HepG2 (cell line): ENCODE measurements at regions not wholly inside any gene's neighbourhood (a gene's known extent, or its start where the extent isn't known, plus 50 kb on each side); places are given as distances from the start of the nearest gene placed in this dataset.

Source experiments
- ATAC-seq: fragments of 200-7000 bp; cut with Tn5 transposase; 3 replicates; pipeline ENCODE4 v1.9.1; 2020; ENCODE audit warnings: mild to moderate bottlenecking, moderate library complexity
- BruUV-seq: library from RNA; stranded (reverse); fragments of 400-500 nt; replicated peaks from 2 replicates; lab custom pipeline; 2021; lab: Mats Ljungman, UMichigan
- CTCF ChIA-PET: fragments of 300-600 bp; formaldehyde crosslinking; extraction: SDS; loops from one replicate; lab custom pipeline; 2021; ENCODE audit warnings: low total read pairs, inconsistent platforms, low intra/inter-chr PET ratio; lab: Yijun Ruan, JAX
- POLR2A ChIA-PET: fragments of 350-600 bp; sonication (Branson Sonifier 250); formaldehyde crosslinking; loops from one replicate; lab custom pipeline; 2020; ENCODE audit warnings: antibody characterized with exemption, inconsistent platforms; lab: Yijun Ruan, JAX
- DNase-seq: peaks from one replicate; pipeline ENCODE4 v3.0.0-alpha.2; 2015; ENCODE audit warnings: low spot score
- FAIRE-seq: peaks from 3 replicates; lab custom pipeline; 2011; peaks lifted over from hg19 to GRCh38; lab: Jason Lieb, UNC
- H2AFZ ChIP-seq: one replicate; pipeline ENCODE4 v1.6.1; 2011; ENCODE audit warnings: low read length, inconsistent platforms
- H3K27ac ChIP-seq: fragments of 300-600 bp; 3 replicates; pipeline ENCODE4 v1.8.0; 2011; ENCODE audit warnings: mixed run types, mild to moderate bottlenecking, mixed read lengths, low read length, inconsistent platforms; ENCODE audit not compliant: insufficient read depth; ENCODE audit errors: extremely low read length
- H3K27me3 ChIP-seq, 2 experiments: fragments of 200-600 bp in 1 of 2; 2 replicates in 1 of 2; 3 replicates in 1 of 2; pipeline versions ENCODE4 v1.6.0 to v1.8.0; 2011; ENCODE audit warnings: low read length in 2 of 2, mild to moderate bottlenecking in 2 of 2, moderate library complexity in 2 of 2, inconsistent platforms in 1 of 2; ENCODE audit not compliant: insufficient read depth in 2 of 2, control insufficient read depth in 1 of 2
- H3K36me3 ChIP-seq, 2 experiments: fragments of 200-600 bp in 1 of 2; replicated peaks in 1 of 2; 2 replicates in 1 of 2; 3 replicates in 1 of 2; pipeline versions ENCODE4 v1.5.1 to v1.8.0; 2011; ENCODE audit warnings: low read length in 2 of 2, inconsistent platforms in 1 of 2; ENCODE audit not compliant: insufficient read depth in 2 of 2, control insufficient read depth in 1 of 2
- H3K4me1 ChIP-seq: 2 replicates; pipeline ENCODE4 v1.5.1; 2012; ENCODE audit warnings: low read length, inconsistent platforms; ENCODE audit not compliant: insufficient read depth
- H3K4me2 ChIP-seq: 2 replicates; pipeline ENCODE4 v1.6.0; 2011; ENCODE audit warnings: low read depth, low read length, inconsistent platforms
- H3K4me3 ChIP-seq, 3 experiments: fragments of 200-600 bp in 1 of 3; sonication (generic), shearing (Covaris generic) in 1 of 3; replicated peaks in 1 of 3; 2 replicates each; pipeline ENCODE4 v1.5.1; 2011 to 2016; ENCODE audit warnings: low read length in 3 of 3, inconsistent platforms in 2 of 3, low read depth in 2 of 3, mild to moderate bottlenecking in 2 of 3, control low read depth in 1 of 3, mixed read lengths in 1 of 3; ENCODE audit not compliant: insufficient read depth in 1 of 3
- H3K79me2 ChIP-seq: one replicate; pipeline ENCODE4 v1.6.1; 2011; ENCODE audit warnings: low read length, inconsistent platforms; ENCODE audit not compliant: insufficient read depth
- H3K9ac ChIP-seq: 2 replicates; pipeline ENCODE4 v1.6.0; 2011; ENCODE audit warnings: mild to moderate bottlenecking, low read depth, low read length, inconsistent platforms; ENCODE audit not compliant: insufficient read depth
- H3K9me3 ChIP-seq: 2 replicates; pipeline ENCODE4 v1.5.1; 2012; ENCODE audit warnings: mild to moderate bottlenecking, low read length
- H4K20me1 ChIP-seq: 2 replicates; pipeline ENCODE4 v1.6.0; 2011; ENCODE audit warnings: inconsistent platforms, mild to moderate bottlenecking, low read length, moderate library complexity; ENCODE audit not compliant: insufficient read depth
- ARNTL ChIP-seq: sonication (generic); formaldehyde crosslinking; IDR thresholded peaks from 2 replicates; pipeline ENCODE4 v1.4.0; 2020; ENCODE audit warnings: mild to moderate bottlenecking, missing genetic modification reagents
- ATF7 ChIP-seq, 2 experiments: fragments of 450-650 bp in 1 of 2; sonication (generic) in 1 of 2; formaldehyde crosslinking in 1 of 2; IDR thresholded peaks; 2 replicates each; pipeline versions ENCODE4 v1.4.0 to v1.6.1; 2016 to 2020; ENCODE audit warnings: antibody characterized with exemption in 1 of 2, mild to moderate bottlenecking in 1 of 2, missing genetic modification reagents in 1 of 2
- CREB1 ChIP-seq, 2 experiments: fragments of 450-650 bp in 1 of 2; IDR thresholded peaks; 2 replicates each; pipeline ENCODE4 v1.6.1; 2016 to 2017; ENCODE audit warnings: control low read depth in 1 of 2, mild to moderate bottlenecking in 1 of 2, missing compliant biosample characterization in 1 of 2, missing genetic modification characterization in 1 of 2
- ERF ChIP-seq: IDR thresholded peaks from 2 replicates; pipeline ENCODE4 v1.6.1; 2018; ENCODE audit warnings: missing biosample characterization, missing genetic modification reagents
- MEF2D ChIP-seq: sonication (generic); formaldehyde crosslinking; IDR thresholded peaks from 2 replicates; pipeline ENCODE4 v1.5.1; 2020; ENCODE audit warnings: mild to moderate bottlenecking, missing genetic modification reagents
- WGBS: methylation state at CpG from one replicate; pipeline ENCODE4 v1.1.6; 2017; ENCODE audit warnings: low lambda C conversion rate; 5-methylcytosine and 5-hydroxymethylcytosine counted together
- in situ Hi-C: cut with HindIII; loops from 2 replicates; pipeline ENCODE4 v1.10.0; 2017; ENCODE audit warnings: low pct_unique_long_range_greater_than_20kb; ENCODE audit not compliant: extremely low pct_ligation_motif_present
- intact Hi-C: fragments of 100-400 bp; cut with micrococcal nuclease; formaldehyde crosslinking; loops from one replicate; pipeline ENCODE4 v1.10.0; 2022; ENCODE audit not compliant: unreplicated experiment

GRCh38 chr3:41026394-41027177, 172.7 kb upstream of the CTNNB1 start:
- 3% methylated on average over 2 of the region's 3 CpGs for WGBS
- Histone ChIP-seq H2AFZ (no peak overlapping the region), H3K36me3 (no peaks in the 10 kb centered on the region), H3K9me3 (no peaks in the 10 kb centered on the region), H3K4me2 (no peak overlapping the region)
- DNase-seq (peak; percentile 35), ATAC-seq (no peak)
- intact Hi-C loops: no loop called here
- POLR2A ChIA-PET: no interaction called here
- peak; percentile 58 for TF ChIP-seq ATF7 (IDR thresholded peaks at IDR 0.05)
- TF ChIP-seq ATF7 (CRISPR knock-in tag; IDR thresholded peaks at IDR 0.05): no peak
- TF ChIP-seq ARNTL (CRISPR knock-in tag): no peak
- peak; percentile 91 for TF ChIP-seq CREB1 (IDR thresholded peaks at IDR 0.05)
- TF ChIP-seq CREB1 (CRISPR knock-in tag; IDR thresholded peaks at IDR 0.05): no peak
- TF ChIP-seq, all 625 proteins: peak for 2
- Histone ChIP-seq H3K4me3 (no peak overlapping the region), H3K27me3 (no peaks in the 10 kb centered on the region; a peak in 1 of 5 replicates), H4K20me1 (no peaks in the 10 kb centered on the region), H3K4me1 (no peaks in the 10 kb centered on the region), H3K27ac (no peak overlapping the region), H3K79me2 (no peaks in the 10 kb centered on the region), H3K9ac (no peak overlapping the region)
- CTCF ChIA-PET: no interaction called here
- in situ Hi-C loops: no loop called here
- no TSS peak for BruUV-seq
- no peak for FAIRE-seq

- no peaks in the 10 kb centered on the region for H4K20me1 ChIP-seq
- CTCF ChIA-PET: no interaction called here
- no peak overlapping the region for H3K9ac ChIP-seq
- H3K4me2 ChIP-seq: no peak overlapping the region
- FAIRE-seq: no peak
- no peaks in the 10 kb centered on the region for H3K79me2 ChIP-seq
- no TSS peak for BruUV-seq
- no peaks in the 10 kb centered on the region; a peak in 1 of 5 replicates for H3K27me3 ChIP-seq
- POLR2A ChIA-PET: no interaction called here
- no peak for DNase-seq
- WGBS: 30% methylated on average over 3 of the region's 3 CpGs
- no peak overlapping the region for H3K27ac ChIP-seq
- no peak overlapping the region for H2AFZ ChIP-seq
- intact Hi-C loops: no loop called here
- peaks cover 8% of the 10 kb centered on the region for H3K4me1 ChIP-seq
- ATAC-seq: no peak
- no peaks in the 10 kb centered on the region for H3K9me3 ChIP-seq
- no peak overlapping the region for H3K4me3 ChIP-seq
- in situ Hi-C loops: no loop called here
- H3K36me3 ChIP-seq: no peaks in the 10 kb centered on the region
- TF ChIP-seq ERF (CRISPR knock-in tag) (no peak), MEF2D (CRISPR knock-in tag) (no peak)
- TF ChIP-seq, all 625 proteins: peak for 0
Observed at GRCh38 chr3:41029356-41029755, 169.9 kb upstream of the CTNNB1 start.
